SIG-M5 treated with dmso at 0.1 percent for 504 hours (cell line): ENCODE measurements at regions not wholly inside any gene's neighbourhood (a gene's known extent, or its start where the extent isn't known, plus 50 kb on each side); places are given as distances from the start of the nearest gene placed in this dataset.
"Not testable (repeated sequence)": the region's sequence is repeated elsewhere in the genome, so short reads cannot be mapped to it uniquely, and the experiment has no call there.

ENCODE experiments used
- DNase-seq: peaks from one replicate; lab custom pipeline; 2025; ENCODE audit not compliant: unreplicated experiment; lab: John Stamatoyannopoulos, UW

DNA sequence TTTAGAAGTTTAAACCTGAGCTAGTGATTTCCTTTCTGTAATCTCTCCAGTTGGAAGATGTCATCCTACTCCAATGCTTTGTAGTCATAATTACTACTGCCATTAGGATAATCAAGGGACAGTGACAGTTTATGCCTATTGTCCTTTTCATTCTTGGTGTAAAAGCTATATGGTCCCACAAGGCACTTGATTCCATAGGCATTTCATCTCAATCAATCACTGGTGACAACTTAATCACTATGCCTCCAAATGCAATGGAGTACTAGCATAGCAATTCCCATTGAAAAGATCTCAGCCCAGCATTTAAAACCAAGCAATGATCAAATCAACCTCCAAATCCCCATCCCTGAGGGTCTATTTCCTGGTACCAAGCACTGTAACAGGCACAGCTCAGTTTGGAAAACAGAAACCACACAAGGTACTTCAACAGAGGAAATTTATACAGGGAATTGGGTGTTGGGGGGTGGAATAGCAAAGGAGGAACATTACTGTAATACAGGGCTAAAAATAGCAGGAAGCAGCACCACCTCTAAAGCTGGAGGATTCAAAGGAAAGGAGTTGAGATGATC is 51.0 kb downstream of the FHIP2A start:
- no peak for DNase-seq

DNA sequence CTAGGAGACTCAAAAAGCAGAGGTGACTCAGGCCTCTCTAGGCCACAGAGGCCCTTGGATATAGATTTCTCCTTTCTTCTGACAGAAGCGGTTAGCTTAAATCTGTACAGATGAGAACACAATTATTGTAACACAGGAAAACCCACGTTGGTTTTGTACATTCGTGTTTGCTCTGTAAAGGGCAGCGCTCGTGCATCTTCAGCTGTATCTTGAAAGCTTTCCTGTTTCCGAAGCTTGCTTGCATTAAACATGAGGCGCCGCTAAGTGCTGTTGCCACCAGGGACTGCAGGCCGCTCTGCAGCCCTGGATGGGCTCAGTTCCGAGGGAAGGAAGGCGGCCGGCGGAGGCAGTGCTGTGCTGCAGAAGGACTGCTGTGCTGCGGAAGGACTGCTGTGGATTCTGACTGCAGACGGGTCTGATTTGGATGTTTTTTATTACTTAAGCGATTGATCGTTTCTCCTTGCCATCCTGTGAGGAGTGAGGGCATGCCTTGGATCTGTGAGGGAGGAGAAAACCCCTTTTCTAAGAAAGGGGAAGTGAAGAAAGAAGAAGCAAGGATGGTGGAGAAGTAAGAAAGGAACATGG is 53.3 kb downstream of the FHIP2A start:
- peak; percentile 34 for DNase-seq

DNA sequence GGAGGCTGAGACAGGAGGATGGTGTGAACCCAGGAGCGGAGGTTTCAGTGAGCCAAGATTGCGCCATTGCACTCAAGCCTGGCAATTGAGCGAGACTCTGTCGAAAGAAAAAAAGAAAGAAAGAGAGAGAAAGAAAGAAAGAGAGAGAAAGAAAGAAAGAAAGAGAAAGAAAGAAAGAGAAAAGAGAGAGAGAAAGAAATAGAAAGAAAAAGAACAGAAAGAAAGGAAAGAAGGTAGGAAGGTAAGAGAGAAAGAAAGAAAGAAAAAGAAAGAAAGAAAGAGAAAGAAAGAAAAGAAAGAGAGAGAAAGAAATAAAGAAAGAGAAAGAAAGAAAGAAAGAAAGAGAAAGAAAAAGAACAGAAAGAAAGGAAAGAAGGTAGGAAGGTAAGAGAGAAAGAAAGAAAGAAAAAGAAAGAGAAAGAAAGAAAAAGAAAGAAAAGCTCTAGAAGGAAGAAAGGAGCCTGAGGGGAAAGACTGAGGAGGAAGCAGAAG is 54.1 kb downstream of the FHIP2A start:
- DNase-seq, result not testable (repeated sequence)

DNA sequence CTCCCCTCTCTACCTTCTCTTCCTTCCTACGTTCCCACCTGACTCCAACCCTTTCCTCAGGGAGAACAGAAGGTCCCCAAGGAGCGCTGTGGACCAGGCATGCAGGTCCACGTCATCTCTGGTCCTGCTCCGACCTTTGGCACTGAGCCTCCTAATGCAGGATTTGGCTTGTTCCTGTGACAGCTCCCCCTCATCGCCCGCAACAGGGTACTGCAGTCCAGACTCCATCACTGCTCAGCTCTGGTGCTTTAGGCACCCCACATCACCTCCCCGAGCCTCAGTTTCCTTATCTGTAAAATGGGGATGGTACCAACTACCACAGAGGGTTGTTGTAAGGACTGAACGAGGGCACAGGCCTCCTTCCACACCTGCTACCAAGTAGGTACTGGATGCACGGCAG is 54.6 kb downstream of the FHIP2A start:
- no peak for DNase-seq

DNA sequence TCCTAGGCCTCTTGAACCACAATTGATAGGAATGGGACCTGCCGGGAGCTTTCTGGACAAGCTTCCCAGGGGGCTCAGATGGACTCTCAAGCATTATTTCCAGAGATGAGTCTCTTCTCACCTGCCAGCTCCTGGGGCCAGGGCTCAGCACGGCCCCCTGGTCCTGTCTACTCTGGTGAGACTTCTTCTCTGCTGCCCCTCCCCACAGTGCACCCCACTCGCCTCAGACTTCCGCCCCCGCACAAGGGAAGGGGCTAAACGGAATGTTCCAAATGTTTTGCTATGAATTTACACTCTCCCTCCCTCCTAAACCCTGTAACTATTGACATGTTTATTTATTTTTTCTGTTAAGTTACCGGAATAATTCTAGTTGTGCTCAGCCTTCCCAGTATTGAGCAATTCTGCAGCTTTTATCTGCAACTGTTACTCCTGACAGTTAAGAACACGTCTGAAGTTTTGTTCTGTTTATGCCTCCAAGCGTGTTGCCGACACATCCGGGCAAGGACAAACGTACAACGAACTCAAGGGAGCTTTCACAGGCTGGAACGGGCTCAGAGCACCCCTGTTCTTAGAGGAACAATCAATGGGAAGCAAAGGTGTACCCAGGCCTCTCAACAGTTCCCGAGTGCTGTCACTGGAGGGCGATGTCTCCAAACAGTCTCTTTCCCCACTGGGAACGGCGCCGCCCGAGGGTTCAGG is 55.2 kb downstream of the FHIP2A start:
- peak; percentile 43 for DNase-seq

DNA sequence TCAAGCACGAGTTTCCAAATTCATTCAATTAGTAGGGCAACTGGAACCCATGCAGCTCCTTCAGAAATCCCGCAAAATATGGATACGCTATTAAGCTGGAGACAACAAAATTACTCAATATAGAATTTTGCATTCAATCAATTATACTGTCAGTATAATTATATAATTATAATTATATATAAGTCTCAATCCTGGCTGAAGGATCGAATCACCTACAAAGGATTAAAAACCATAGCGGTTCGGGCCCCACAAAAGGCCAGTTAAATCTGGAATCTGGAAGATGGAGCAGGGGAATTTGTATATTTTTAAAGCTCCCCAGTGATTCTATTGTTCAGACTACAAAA is 55.7 kb downstream of the FHIP2A start:
- no peak for DNase-seq

DNA sequence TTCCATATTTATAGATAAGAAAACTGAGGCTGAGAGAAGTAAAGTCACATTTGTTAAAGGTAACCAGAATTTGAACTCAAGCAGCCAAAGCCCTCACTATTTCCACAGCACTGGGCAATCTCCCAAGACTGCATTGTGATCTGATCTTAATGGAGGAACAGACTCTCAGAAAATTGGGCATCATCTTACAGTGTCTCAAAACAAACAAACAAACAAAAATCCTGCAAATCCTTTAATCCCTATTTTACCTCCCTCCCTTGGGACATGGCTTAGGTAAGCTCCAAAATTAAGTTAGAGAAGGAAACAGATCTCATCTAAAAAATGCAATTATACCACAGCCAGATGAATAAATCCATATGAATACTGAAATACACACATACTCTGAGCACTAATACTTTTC is 57.5 kb downstream of the FHIP2A start:
- no peak for DNase-seq

DNA sequence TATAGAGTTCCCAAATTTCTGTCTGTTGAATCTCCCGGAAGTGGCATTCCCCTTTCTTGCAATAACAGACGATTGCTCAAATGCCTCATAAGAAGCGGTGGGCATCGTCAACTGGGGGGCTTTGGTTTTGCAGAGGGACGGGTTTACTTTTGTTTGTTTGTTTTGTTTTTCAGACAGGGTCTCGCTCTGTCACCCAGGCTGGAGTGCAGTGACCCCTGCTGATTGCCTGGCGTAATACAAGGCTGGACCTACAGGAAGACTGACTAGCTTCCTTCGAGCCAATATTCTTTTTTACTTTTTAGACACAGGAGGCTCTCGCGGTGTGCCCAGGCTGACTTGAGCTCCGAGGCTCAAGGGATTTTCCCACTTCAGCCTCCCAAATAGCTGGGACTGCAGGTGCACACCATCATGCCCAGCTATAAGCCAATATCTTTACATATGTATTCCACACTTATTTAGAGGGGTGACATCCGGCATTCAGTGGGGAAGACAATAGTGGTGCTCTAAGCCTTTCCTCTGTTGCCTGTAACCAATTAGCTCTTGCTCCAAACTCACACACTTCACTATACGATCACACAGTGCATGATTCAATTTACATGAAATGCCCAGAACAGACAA is 58.1 kb downstream of the FHIP2A start:
- peak; percentile 6 for DNase-seq

DNA sequence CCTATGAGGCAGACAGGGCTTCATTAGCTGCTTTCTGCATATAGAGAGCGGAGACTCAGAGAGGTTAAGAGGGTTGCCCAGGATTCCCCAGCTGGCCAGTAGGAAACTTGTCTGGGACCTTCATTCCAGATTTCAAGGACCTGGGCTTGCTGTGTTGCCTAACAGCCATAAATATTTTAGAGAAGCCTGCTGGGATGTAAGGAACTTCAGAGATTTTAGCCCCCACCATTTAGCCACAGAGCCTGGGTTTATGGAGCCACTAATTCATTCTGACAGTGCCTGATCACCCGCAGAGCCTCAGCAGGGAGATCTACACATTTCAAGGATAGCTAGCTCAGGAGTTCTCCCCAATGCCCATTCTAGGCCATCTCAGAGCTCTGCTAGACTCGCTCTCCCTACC is 56.6 kb upstream of the TRUB1 start:
- no peak for DNase-seq

DNA sequence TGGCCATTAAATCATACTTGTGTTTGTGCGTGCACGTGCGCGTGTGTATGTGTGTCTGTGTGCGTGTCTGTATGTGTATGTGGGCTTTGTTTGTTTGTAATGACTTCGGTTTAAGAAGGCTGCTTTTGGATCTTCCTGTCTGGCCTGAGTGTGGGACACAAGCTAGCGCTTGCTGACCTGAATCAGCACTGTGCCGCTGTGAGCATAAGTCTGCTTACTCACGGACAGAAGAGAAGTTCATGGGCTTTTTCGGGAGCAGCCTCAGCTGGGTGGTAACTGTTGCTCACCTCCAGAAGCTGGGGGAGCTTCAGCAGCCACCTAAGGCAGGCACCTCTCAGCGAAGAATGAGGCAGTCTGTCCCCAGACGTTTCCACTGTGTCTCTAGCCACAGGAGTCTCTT is 56.1 kb upstream of the TRUB1 start:
- no peak for DNase-seq

DNA sequence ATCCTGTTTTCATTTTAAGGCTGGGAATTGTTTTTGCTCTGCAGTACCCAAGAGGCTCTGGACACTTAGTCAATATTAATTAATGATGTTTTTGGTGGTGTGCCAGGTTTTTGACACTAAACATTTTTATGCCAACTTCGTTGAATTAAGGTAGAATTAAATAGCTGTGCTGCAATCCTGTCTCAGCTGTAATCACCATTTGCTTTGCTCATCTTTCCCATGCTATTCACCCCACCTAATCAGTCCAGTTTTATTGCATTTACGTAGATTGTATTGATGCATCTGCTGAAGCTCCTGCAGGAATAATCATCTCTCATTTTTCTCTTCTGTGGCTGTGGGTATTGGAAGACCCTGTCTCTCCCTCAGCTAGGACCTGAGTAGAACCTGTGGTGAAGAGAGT is 52.6 kb upstream of the TRUB1 start:
- DNase-seq, result no peak
